NB4 (cell line): ENCODE measurements at regions not wholly inside any gene's neighbourhood (a gene's known extent, or its start where the extent isn't known, plus 50 kb on each side); places are given as distances from the start of the nearest gene placed in this dataset.

ENCODE experiments used
- MYC ChIP-seq: IDR thresholded peaks from 2 replicates; pipeline ENCODE4 v1.6.1; 2011; ENCODE audit warnings: low read depth, low read length
- POLR2A ChIP-seq: IDR thresholded peaks from 2 replicates; pipeline ENCODE4 v1.6.1; 2011; ENCODE audit warnings: mild to moderate bottlenecking; ENCODE audit not compliant: insufficient read length; ENCODE audit errors: extremely low read depth
- TF ChIP-seq, protein P1 (sequence below): IDR thresholded peaks from one replicate; pipeline ENCODE4 v1.5.1; 2012; ENCODE audit warnings: low read depth, low read length
- TF ChIP-seq, protein P2 (sequence below): IDR thresholded peaks from 2 replicates; pipeline ENCODE4 v1.6.1; 2011; ENCODE audit warnings: low read depth, low read length

DNA sequence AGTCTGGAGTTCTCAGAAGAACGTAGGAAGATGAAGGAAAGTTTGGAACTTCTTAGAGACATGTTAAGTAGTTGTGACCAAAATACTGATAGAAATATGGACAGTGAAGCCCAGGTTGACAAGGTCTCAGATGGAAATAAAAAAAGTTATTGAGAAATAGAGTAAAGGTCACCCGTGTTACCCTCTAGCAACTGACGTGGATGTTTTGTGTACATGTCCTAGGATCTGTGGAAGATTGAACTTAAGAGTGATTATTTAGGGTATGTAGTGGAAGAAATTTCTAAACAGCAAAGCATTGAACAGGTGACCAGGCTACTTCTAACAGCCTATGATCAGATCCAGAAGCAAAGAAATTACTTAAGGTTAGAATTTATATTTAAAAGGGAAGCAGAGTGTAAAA lies 1020.4 kb downstream of the FSTL5 start:
- TF ChIP-seq, protein P1, sequence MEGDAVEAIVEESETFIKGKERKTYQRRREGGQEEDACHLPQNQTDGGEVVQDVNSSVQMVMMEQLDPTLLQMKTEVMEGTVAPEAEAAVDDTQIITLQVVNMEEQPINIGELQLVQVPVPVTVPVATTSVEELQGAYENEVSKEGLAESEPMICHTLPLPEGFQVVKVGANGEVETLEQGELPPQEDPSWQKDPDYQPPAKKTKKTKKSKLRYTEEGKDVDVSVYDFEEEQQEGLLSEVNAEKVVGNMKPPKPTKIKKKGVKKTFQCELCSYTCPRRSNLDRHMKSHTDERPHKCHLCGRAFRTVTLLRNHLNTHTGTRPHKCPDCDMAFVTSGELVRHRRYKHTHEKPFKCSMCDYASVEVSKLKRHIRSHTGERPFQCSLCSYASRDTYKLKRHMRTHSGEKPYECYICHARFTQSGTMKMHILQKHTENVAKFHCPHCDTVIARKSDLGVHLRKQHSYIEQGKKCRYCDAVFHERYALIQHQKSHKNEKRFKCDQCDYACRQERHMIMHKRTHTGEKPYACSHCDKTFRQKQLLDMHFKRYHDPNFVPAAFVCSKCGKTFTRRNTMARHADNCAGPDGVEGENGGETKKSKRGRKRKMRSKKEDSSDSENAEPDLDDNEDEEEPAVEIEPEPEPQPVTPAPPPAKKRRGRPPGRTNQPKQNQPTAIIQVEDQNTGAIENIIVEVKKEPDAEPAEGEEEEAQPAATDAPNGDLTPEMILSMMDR, result no peak
- no peak for TF ChIP-seq MYC
- no peak for TF ChIP-seq POLR2A
- TF ChIP-seq, protein P2, sequence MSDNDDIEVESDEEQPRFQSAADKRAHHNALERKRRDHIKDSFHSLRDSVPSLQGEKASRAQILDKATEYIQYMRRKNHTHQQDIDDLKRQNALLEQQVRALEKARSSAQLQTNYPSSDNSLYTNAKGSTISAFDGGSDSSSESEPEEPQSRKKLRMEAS, result no peak
